ENCODE measurements at regions not wholly inside any gene's neighbourhood (a gene's known extent, or its start where the extent isn't known, plus 50 kb on each side); places are given as distances from the start of the nearest gene placed in this dataset.

DNA sequence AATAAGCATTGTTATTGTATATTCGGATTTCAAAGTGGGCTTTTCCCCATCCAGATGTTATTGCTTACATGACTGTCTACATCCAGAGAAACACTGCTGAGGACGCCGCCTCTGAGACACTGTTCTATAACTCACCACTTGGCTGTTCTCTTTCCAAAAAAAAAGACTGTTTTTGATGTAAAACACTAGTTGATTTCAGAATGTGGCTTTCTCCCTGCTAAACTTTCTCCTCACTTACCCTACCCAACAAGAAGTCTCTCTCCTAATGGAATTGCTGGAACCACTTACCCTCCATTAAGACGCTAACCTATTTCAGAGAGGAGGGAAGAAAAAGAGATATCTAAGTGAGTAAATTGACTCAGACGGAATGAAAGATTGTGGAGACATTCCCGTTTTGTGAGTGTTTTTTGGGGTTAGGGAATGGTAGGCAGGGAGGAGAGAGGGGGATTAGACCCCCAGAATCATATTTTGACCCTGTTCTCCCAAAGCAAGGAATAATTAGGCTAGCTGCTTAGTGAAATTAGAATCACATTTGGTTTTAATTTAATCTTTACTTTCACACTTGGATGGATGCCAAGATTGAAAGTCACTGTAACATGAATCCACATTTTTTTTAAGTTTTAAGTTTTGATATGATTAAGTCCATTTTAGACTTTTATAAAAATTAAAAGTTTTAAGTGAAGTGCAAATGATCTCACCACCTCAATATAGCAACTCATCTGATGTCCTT is 174.9 kb downstream of the CHIC2 start:
- peaks cover 4% of the 10 kb centered on the region for H3K27me3 Mint-ChIP-seq (ENCODE audit: insufficient read depth, low read depth, poor library complexity)
- no peaks in the 10 kb centered on the region for H3K36me3 Mint-ChIP-seq (ENCODE audit: low read depth)
- Histone ChIP-seq H3K36me3 (ENCODE audit: insufficient read depth) (no peaks in the 10 kb centered on the region), H3K27me3 (ENCODE audit: insufficient read depth) (no peaks in the 10 kb centered on the region), H3K4me3 (no peak overlapping the region), H4K20me1 (replicated peaks; ENCODE audit: insufficient read depth) (no peaks in the 10 kb centered on the region), H2AFZ (no peak overlapping the region), H3K9me2 (ENCODE audit: insufficient read depth) (no peaks in the 10 kb centered on the region), H3K4me1 (ENCODE audit: insufficient read depth) (no peaks in the 10 kb centered on the region; the same call in 1 of the 2 replicates), H3F3A (replicated peaks; ENCODE audit: low read depth) (no peaks in the 10 kb centered on the region), H3K27ac (ENCODE audit: low read depth) (no peak overlapping the region), H3K4me2 (no peak overlapping the region), H3K79me2 (replicated peaks; ENCODE audit: insufficient read depth) (no peaks in the 10 kb centered on the region)
- H3K27ac Mint-ChIP-seq: no peak overlapping the region
- no peak for ATAC-seq
- H3K4me3 Mint-ChIP-seq: no peak overlapping the region
- TF ChIP-seq NANOG (IDR thresholded peaks at IDR 0.05; ENCODE audit: borderline replicate concordance) (no peak), POLR2AphosphoS5 (IDR thresholded peaks at IDR 0.05; ENCODE audit: low read depth) (no peak), JUNB (IDR thresholded peaks at IDR 0.05; ENCODE audit: unreplicated experiment) (no peak), EZH2 (IDR thresholded peaks at IDR 0.05; ENCODE audit: low read depth, unreplicated experiment) (no peak), EZH2phosphoT487 (IDR thresholded peaks at IDR 0.05; ENCODE audit: unreplicated experiment) (no peak), ETS1 (IDR thresholded peaks at IDR 0.05) (no peak), ZNF114 (CRISPR knock-in tag; IDR thresholded peaks at IDR 0.05) (no peak), ZNF331 (CRISPR knock-in tag; IDR thresholded peaks at IDR 0.05; ENCODE audit: low read depth) (no peak), STAT1 (IDR thresholded peaks at IDR 0.05; ENCODE audit: unreplicated experiment) (no peak), CREB1 (CRISPR knock-in tag; IDR thresholded peaks at IDR 0.05; ENCODE audit: low read depth) (no peak), REST (IDR thresholded peaks at IDR 0.05; ENCODE audit: unreplicated experiment) (no peak)
- TF ChIP-seq, protein P1, sequence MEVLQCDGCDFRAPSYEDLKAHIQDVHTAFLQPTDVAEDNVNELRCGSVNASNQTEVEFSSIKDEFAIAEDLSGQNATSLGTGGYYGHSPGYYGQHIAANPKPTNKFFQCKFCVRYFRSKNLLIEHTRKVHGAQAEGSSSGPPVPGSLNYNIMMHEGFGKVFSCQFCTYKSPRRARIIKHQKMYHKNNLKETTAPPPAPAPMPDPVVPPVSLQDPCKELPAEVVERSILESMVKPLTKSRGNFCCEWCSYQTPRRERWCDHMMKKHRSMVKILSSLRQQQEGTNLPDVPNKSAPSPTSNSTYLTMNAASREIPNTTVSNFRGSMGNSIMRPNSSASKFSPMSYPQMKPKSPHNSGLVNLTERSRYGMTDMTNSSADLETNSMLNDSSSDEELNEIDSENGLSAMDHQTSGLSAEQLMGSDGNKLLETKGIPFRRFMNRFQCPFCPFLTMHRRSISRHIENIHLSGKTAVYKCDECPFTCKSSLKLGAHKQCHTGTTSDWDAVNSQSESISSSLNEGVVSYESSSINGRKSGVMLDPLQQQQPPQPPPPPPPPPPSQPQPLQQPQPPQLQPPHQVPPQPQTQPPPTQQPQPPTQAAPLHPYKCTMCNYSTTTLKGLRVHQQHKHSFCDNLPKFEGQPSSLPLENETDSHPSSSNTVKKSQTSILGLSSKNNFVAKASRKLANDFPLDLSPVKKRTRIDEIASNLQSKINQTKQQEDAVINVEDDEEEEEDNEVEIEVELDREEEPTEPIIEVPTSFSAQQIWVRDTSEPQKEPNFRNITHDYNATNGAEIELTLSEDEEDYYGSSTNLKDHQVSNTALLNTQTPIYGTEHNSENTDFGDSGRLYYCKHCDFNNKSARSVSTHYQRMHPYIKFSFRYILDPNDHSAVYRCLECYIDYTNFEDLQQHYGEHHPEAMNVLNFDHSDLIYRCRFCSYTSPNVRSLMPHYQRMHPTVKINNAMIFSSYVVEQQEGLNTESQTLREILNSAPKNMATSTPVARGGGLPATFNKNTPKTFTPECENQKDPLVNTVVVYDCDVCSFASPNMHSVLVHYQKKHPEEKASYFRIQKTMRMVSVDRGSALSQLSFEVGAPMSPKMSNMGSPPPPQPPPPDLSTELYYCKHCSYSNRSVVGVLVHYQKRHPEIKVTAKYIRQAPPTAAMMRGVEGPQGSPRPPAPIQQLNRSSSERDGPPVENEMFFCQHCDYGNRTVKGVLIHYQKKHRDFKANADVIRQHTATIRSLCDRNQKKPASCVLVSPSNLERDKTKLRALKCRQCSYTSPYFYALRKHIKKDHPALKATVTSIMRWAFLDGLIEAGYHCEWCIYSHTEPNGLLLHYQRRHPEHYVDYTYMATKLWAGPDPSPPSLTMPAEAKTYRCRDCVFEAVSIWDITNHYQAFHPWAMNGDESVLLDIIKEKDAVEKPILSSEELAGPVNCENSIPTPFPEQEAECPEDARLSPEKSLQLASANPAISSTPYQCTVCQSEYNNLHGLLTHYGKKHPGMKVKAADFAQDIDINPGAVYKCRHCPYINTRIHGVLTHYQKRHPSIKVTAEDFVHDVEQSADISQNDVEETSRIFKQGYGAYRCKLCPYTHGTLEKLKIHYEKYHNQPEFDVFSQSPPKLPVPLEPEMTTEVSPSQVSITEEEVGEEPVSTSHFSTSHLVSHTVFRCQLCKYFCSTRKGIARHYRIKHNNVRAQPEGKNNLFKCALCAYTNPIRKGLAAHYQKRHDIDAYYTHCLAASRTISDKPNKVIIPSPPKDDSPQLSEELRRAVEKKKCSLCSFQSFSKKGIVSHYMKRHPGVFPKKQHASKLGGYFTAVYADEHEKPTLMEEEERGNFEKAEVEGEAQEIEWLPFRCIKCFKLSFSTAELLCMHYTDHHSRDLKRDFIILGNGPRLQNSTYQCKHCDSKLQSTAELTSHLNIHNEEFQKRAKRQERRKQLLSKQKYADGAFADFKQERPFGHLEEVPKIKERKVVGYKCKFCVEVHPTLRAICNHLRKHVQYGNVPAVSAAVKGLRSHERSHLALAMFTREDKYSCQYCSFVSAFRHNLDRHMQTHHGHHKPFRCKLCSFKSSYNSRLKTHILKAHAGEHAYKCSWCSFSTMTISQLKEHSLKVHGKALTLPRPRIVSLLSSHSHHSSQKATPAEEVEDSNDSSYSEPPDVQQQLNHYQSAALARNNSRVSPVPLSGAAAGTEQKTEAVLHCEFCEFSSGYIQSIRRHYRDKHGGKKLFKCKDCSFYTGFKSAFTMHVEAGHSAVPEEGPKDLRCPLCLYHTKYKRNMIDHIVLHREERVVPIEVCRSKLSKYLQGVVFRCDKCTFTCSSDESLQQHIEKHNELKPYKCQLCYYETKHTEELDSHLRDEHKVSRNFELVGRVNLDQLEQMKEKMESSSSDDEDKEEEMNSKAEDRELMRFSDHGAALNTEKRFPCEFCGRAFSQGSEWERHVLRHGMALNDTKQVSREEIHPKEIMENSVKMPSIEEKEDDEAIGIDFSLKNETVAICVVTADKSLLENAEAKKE (CRISPR knock-in tag; IDR thresholded peaks at IDR 0.05): no peak
- TF ChIP-seq, protein P2, sequence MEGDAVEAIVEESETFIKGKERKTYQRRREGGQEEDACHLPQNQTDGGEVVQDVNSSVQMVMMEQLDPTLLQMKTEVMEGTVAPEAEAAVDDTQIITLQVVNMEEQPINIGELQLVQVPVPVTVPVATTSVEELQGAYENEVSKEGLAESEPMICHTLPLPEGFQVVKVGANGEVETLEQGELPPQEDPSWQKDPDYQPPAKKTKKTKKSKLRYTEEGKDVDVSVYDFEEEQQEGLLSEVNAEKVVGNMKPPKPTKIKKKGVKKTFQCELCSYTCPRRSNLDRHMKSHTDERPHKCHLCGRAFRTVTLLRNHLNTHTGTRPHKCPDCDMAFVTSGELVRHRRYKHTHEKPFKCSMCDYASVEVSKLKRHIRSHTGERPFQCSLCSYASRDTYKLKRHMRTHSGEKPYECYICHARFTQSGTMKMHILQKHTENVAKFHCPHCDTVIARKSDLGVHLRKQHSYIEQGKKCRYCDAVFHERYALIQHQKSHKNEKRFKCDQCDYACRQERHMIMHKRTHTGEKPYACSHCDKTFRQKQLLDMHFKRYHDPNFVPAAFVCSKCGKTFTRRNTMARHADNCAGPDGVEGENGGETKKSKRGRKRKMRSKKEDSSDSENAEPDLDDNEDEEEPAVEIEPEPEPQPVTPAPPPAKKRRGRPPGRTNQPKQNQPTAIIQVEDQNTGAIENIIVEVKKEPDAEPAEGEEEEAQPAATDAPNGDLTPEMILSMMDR (conservative IDR thresholded peaks at IDR 0.05; ENCODE audit: low read depth in 2 of 2): no peak
- H3K9me3 Mint-ChIP-seq: no peaks in the 10 kb centered on the region
- H3K4me1 Mint-ChIP-seq: no peaks in the 10 kb centered on the region; the same call in 1 of the 3 replicates
- no peak for DNase-seq (ENCODE audit: low spot score)

Measured in GM23338 (cell line).